ENCODE measurements at regions not wholly inside any gene's neighbourhood (a gene's known extent, or its start where the extent isn't known, plus 50 kb on each side); places are given as distances from the start of the nearest gene placed in this dataset.

DNA sequence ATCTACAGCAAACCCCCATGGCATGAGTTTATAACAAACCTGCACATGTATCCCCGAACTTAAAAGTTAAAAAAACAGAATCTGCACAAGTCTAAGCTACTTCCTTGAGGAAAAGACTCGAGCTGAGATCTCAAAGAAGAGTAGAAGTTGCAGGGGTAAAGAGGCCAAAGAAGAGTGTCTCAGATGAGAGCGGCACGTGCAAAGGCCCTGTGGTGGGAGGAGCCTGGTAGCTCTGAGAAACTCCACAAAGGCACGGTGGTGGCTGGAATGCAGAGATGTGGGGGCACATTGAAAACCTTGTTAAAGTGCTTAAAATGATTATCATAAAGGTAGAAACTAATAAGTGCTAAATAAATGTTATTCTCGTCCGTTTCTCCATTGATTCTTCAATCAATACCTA, 103.2 kb upstream of the GRK3 start:
- TF ChIP-seq REST (IDR thresholded peaks at IDR 0.05; ENCODE audit: borderline replicate concordance) (no peak), CTCF (IDR thresholded peaks at IDR 0.05; ENCODE audit: poor library complexity, severe bottlenecking) (no peak), EZH2 (IDR thresholded peaks at IDR 0.05; ENCODE audit: borderline replicate concordance, insufficient read depth, low read length, poor library complexity, severe bottlenecking) (no peak), SMC3 (conservative IDR thresholded peaks at IDR 0.05; ENCODE audit: poor library complexity) (no peak), EP300 (conservative IDR thresholded peaks at IDR 0.05; ENCODE audit: poor library complexity, severe bottlenecking) (no peak), RAD21 (conservative IDR thresholded peaks at IDR 0.05) (no peak), POLR2AphosphoS5 (IDR thresholded peaks at IDR 0.05) (no peak), TAF1 (IDR thresholded peaks at IDR 0.05; ENCODE audit: low read depth) (no peak), MXI1 (conservative IDR thresholded peaks at IDR 0.05; ENCODE audit: poor library complexity, severe bottlenecking) (no peak)
